SK-N-SH (cell line): ENCODE measurements at regions not wholly inside any gene's neighbourhood (a gene's known extent, or its start where the extent isn't known, plus 50 kb on each side); places are given as distances from the start of the nearest gene placed in this dataset.

Source experiments
- CTCF ChIP-seq: fragments of 200-600 bp; sonication (generic); IDR thresholded peaks from 2 replicates; pipeline ENCODE4 v1.6.1; 2017; ENCODE audit warnings: antibody characterized with exemption, mild to moderate bottlenecking, moderate library complexity
- EP300 ChIP-seq, 2 experiments: IDR thresholded peaks; 2 replicates each; pipeline versions ENCODE4 v1.4.0 to v1.6.1; 2012; ENCODE audit warnings: borderline replicate concordance in 1 of 2, low read depth in 1 of 2, low read length in 1 of 2
- NFIC ChIP-seq: IDR thresholded peaks from 2 replicates; pipeline ENCODE4 v1.4.0; 2012; ENCODE audit warnings: borderline replicate concordance
- NRF1 ChIP-seq: IDR thresholded peaks from 2 replicates; pipeline ENCODE4 v1.6.1; 2012; ENCODE audit warnings: low read depth, mild to moderate bottlenecking, low read length
- TAF1 ChIP-seq: IDR thresholded peaks from 2 replicates; pipeline ENCODE4 v1.6.1; 2012; ENCODE audit warnings: low read depth, mild to moderate bottlenecking, low read length, moderate library complexity, borderline replicate concordance
- TEAD4 ChIP-seq: IDR thresholded peaks from 2 replicates; pipeline ENCODE4 v1.4.0; 2012; ENCODE audit warnings: mild to moderate bottlenecking, borderline replicate concordance; ENCODE audit not compliant: insufficient read depth
- ZBTB33 ChIP-seq: IDR thresholded peaks from 2 replicates; pipeline ENCODE4 v1.4.0; 2012; ENCODE audit warnings: low read depth, borderline replicate concordance
- TF ChIP-seq, protein P1 (sequence below): IDR thresholded peaks from 2 replicates; pipeline ENCODE4 v1.6.1; 2012; ENCODE audit warnings: mild to moderate bottlenecking, low read depth, low read length, moderate library complexity
- TF ChIP-seq, protein P2 (sequence below): fragments of 150-350 bp; IDR thresholded peaks from 2 replicates; pipeline ENCODE4 v1.6.1; 2017; ENCODE audit warnings: antibody characterized with exemption, low read length, low read depth, borderline replicate concordance
- TF ChIP-seq, protein P3 (sequence below): IDR thresholded peaks from 2 replicates; pipeline ENCODE4 v1.4.0; 2012; ENCODE audit warnings: low read depth, borderline replicate concordance

- TF ChIP-seq CTCF (no peak), EP300 (IDR thresholded peaks at IDR 0.05; ENCODE audit: borderline replicate concordance in 1 of 2, low read depth in 1 of 2, low read length in 1 of 2) (no peak), TAF1 (no peak), NFIC (no peak), ZBTB33 (no peak), NRF1 (no peak), TEAD4 (no peak)
- TF ChIP-seq, protein P1, sequence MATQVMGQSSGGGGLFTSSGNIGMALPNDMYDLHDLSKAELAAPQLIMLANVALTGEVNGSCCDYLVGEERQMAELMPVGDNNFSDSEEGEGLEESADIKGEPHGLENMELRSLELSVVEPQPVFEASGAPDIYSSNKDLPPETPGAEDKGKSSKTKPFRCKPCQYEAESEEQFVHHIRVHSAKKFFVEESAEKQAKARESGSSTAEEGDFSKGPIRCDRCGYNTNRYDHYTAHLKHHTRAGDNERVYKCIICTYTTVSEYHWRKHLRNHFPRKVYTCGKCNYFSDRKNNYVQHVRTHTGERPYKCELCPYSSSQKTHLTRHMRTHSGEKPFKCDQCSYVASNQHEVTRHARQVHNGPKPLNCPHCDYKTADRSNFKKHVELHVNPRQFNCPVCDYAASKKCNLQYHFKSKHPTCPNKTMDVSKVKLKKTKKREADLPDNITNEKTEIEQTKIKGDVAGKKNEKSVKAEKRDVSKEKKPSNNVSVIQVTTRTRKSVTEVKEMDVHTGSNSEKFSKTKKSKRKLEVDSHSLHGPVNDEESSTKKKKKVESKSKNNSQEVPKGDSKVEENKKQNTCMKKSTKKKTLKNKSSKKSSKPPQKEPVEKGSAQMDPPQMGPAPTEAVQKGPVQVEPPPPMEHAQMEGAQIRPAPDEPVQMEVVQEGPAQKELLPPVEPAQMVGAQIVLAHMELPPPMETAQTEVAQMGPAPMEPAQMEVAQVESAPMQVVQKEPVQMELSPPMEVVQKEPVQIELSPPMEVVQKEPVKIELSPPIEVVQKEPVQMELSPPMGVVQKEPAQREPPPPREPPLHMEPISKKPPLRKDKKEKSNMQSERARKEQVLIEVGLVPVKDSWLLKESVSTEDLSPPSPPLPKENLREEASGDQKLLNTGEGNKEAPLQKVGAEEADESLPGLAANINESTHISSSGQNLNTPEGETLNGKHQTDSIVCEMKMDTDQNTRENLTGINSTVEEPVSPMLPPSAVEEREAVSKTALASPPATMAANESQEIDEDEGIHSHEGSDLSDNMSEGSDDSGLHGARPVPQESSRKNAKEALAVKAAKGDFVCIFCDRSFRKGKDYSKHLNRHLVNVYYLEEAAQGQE = no peak
- TF ChIP-seq, protein P2, sequence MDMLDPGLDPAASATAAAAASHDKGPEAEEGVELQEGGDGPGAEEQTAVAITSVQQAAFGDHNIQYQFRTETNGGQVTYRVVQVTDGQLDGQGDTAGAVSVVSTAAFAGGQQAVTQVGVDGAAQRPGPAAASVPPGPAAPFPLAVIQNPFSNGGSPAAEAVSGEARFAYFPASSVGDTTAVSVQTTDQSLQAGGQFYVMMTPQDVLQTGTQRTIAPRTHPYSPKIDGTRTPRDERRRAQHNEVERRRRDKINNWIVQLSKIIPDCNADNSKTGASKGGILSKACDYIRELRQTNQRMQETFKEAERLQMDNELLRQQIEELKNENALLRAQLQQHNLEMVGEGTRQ = no peak
- TF ChIP-seq, protein P3, sequence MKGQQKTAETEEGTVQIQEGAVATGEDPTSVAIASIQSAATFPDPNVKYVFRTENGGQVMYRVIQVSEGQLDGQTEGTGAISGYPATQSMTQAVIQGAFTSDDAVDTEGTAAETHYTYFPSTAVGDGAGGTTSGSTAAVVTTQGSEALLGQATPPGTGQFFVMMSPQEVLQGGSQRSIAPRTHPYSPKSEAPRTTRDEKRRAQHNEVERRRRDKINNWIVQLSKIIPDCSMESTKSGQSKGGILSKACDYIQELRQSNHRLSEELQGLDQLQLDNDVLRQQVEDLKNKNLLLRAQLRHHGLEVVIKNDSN = no peak
Measured at GRCh38 chr7:46725136-46725535, 804.1 kb upstream of the IGFBP3 start.
